Fibroblast of lung (primary cell): ENCODE measurements at regions not wholly inside any gene's neighbourhood (a gene's known extent, or its start where the extent isn't known, plus 50 kb on each side); places are given as distances from the start of the nearest gene placed in this dataset.

Source experiments
- CTCF ChIP-seq, 2 donors: IDR thresholded peaks in 1 of 2; conservative IDR thresholded peaks in 1 of 2; 1 replicate in 1 of 2; 2 replicates in 1 of 2; pipeline ENCODE4 v1.5.1; 2011 to 2012; ENCODE audit warnings: low read length in 2 of 2, control low read depth in 1 of 2, inconsistent platforms in 1 of 2, low read depth in 1 of 2, mild to moderate bottlenecking in 1 of 2
- EZH2 ChIP-seq: IDR thresholded peaks from 2 replicates; pipeline ENCODE4 v1.5.1; 2012; ENCODE audit warnings: low read length, control low read depth, mild to moderate bottlenecking; ENCODE audit errors: missing control alignments

GRCh38 chr1:115505148-115505571 lies 136.6 kb upstream of the VANGL1 start:
- TF ChIP-seq CTCF (conservative IDR thresholded peaks at IDR 0.05 in 1 of 2, IDR thresholded peaks at IDR 0.05 in 1 of 2; ENCODE audit: low read depth in 1 of 2, low read length in 2 of 2) = no peak
- TF ChIP-seq EZH2 = no peak
